Posterior vena cava (tissue), 2 donors: ENCODE measurements at regions not wholly inside any gene's neighbourhood (a gene's known extent, or its start where the extent isn't known, plus 50 kb on each side); places are given as distances from the start of the nearest gene placed in this dataset.

Experiments
- DNase-seq: peaks from one replicate; pipeline ENCODE4 v3.0.0-alpha.2; 2020; ENCODE audit warnings: low spot score
- intact Hi-C, 2 donors: fragments of 100-400 bp; cut with DNase I; formaldehyde crosslinking; loops; one replicate each; pipeline versions ENCODE4 v1.14.1 to v1.14.2; 2022 to 2023
- donor health status: DM: yes; HTN: yes; CAD: no.
- donor health status: DM: yes; HTN: yes; CAD: no.

GRCh38 chr4:152269448-152270191 is 266.3 kb downstream of the FBXW7 start:
- intact Hi-C loops, result no loop called here
- DNase-seq, result no peak

GRCh38 chr4:152267811-152268210 is 268.1 kb downstream of the FBXW7 start:
- intact Hi-C loops, result no loop called here
- no peak for DNase-seq

- intact Hi-C loops, result no loop called here
- no peak for DNase-seq
Measured at GRCh38 chr4:152266831-152267480, 268.9 kb downstream of the FBXW7 start.

GRCh38 chr4:152265149-152265621 is 270.7 kb downstream of the FBXW7 start:
- DNase-seq, result no peak
- intact Hi-C loops, result no loop called here

- intact Hi-C loops, result no loop called here
- no peak for DNase-seq
Measured at GRCh38 chr4:152264106-152264505, 271.8 kb downstream of the FBXW7 start.

- intact Hi-C loops, result no loop called here
- DNase-seq, result no peak
Measured at GRCh38 chr4:152259866-152260265, 276.0 kb downstream of the FBXW7 start.

GRCh38 chr4:152258804-152259708 is 276.8 kb downstream of the FBXW7 start:
- intact Hi-C loops, result no loop called here

GRCh38 chr4:152258391-152258790 is 277.5 kb downstream of the FBXW7 start:
- intact Hi-C loops, result no loop called here
- DNase-seq, result no peak

More at GRCh38 chr4:152258804-152259708, 276.8 kb downstream of the FBXW7 start:
- DNase-seq, result no peak

- no peak for DNase-seq
- intact Hi-C loops, result no loop called here
Measured at GRCh38 chr4:152257601-152258066, 278.3 kb downstream of the FBXW7 start.

GRCh38 chr4:152256996-152257395 is 278.9 kb downstream of the FBXW7 start:
- DNase-seq, result no peak
- intact Hi-C loops, result no loop called here

- intact Hi-C loops, result no loop called here
- no peak for DNase-seq
Measured at GRCh38 chr4:152255437-152255836, 280.5 kb downstream of the FBXW7 start.

GRCh38 chr4:152248347-152248746 is 287.5 kb downstream of the FBXW7 start:
- intact Hi-C loops, result no loop called here
- no peak for DNase-seq

GRCh38 chr4:152247271-152247975 is 288.5 kb downstream of the FBXW7 start:
- no peak for DNase-seq
- intact Hi-C loops, result no loop called here

GRCh38 chr4:152246659-152247058 is 289.2 kb downstream of the FBXW7 start:
- DNase-seq, result no peak
- intact Hi-C loops, result no loop called here

- intact Hi-C loops, result no loop called here
- no peak for DNase-seq
Measured at GRCh38 chr4:152245680-152246079, 290.2 kb downstream of the FBXW7 start.

- intact Hi-C loops, result no loop called here
Measured at GRCh38 chr4:152244659-152245058, 291.2 kb downstream of the FBXW7 start.

GRCh38 chr4:152243896-152244595 is 291.8 kb downstream of the FBXW7 start:
- DNase-seq, result no peak
- intact Hi-C loops, result no loop called here

More at GRCh38 chr4:152244659-152245058, 291.2 kb downstream of the FBXW7 start:
- no peak for DNase-seq

GRCh38 chr4:152243206-152243605 is 292.7 kb downstream of the FBXW7 start:
- no peak for DNase-seq
- intact Hi-C loops, result no loop called here

- intact Hi-C loops, result no loop called here
- DNase-seq, result no peak
Measured at GRCh38 chr4:152240232-152240631, 295.7 kb downstream of the FBXW7 start.
